LNCaP clone FGC (cell line): ENCODE measurements at regions not wholly inside any gene's neighbourhood (a gene's known extent, or its start where the extent isn't known, plus 50 kb on each side); places are given as distances from the start of the nearest gene placed in this dataset.
"Not testable (repeated sequence)": the region's sequence is repeated elsewhere in the genome, so short reads cannot be mapped to it uniquely, and the experiment has no call there.

ENCODE experiments used
- DNase-seq: peaks from one replicate; pipeline ENCODE4 v3.0.0-alpha.2; 2011; ENCODE audit warnings: low read depth
- H3K4me3 ChIP-seq: 2 replicates; pipeline ENCODE4 v1.5.1; 2011; ENCODE audit warnings: mild to moderate bottlenecking, low read depth, low read length, control low read depth
- CTCF ChIP-seq: IDR thresholded peaks from 2 replicates; pipeline ENCODE4 v1.5.1; 2012; ENCODE audit warnings: mild to moderate bottlenecking; ENCODE audit not compliant: control insufficient read depth, insufficient read depth; ENCODE audit errors: extremely low read depth

DNA sequence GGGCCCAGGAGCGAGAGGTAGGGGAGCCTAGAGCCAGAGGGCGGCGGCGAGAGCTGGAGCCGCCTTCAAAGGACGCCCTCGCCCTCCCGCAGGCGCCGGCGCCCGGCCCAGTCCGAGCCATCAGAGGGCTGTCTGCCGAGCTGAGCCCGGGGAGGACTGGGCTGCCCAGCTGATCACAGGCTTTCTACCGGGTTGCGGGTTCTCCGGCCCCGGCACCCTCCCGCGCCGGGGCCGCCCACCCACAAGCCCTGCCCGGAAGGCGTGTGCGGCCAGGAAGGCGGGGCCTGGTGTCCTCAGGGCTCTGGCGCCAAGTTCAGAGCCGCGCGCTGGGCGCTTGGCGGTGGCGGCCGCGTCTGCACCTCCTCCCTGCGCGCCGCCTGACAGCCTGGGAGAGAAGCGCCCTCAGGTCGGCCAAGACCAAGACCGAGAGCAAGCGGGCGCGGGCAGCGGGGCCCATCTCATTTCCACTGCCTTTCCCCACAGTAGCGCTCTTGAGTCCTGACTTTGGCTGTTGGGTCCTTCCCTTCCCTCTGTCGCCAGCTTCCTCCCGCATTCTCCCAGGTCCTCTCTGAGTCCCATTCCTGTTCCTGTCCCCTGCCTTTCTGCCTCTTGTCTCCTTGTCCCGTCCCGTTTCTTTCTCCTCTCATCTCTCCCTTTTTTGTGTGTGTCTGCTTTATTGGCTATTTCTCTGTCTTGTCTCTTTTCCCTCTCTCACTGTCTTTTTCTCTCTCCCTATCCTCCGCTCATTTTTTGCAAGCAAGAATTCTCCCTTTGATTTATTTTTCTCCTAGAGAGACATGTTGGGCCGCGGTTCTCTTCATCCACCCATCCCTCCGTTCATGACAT lies 60.6 kb upstream of the MSMB start:
- peak; percentile 21 for DNase-seq
- peak overlapping the region; percentile 52 for H3K4me3 ChIP-seq
- no peak for TF ChIP-seq CTCF

DNA sequence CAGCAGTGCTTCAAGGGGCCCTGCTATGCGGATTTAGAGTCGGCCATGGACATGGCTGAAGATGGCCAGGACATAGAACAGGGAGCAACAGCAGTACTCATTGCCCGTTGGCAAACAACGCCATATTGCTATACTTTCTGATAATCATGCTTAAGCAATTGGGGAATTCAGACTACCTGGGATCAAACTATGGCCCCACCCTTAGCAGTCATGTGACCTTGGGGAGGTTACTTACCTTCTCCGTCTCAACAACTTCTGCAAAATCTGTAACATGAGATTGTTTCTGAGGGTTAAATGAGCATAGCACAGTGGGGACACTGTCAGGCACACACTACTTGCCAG lies 62.1 kb upstream of the MSMB start:
- not testable (repeated sequence) for DNase-seq, H3K4me3 ChIP-seq

- DNase-seq, H3K4me3 ChIP-seq: not testable (repeated sequence)
Observed at GRCh38 chr10:46154271-46154670, 108.2 kb upstream of the MSMB start.

- H3K4me3 ChIP-seq, DNase-seq: not testable (repeated sequence)
Observed at GRCh38 chr10:46154683-46155082, 108.6 kb upstream of the MSMB start.

DNA sequence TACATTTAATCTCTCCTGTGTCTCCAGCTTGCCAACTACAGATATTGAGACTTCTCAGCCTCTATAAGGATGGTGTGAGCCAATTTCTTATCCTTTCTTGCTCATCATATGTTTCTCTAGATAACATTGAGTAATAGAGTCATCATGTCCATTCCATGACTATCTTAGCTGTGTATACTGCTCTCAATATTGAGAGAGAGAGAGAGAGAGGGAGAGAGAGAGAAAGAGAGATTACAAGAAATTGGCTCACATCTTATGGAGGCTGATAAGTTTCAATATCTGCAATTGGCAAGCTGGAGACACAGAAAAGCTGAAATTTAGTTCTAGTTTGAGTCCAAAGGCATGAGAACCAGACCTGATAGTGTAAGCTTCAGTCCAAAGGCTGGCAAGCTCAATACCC lies 110.8 kb upstream of the MSMB start:
- not testable (repeated sequence) for H3K4me3 ChIP-seq, DNase-seq

DNA sequence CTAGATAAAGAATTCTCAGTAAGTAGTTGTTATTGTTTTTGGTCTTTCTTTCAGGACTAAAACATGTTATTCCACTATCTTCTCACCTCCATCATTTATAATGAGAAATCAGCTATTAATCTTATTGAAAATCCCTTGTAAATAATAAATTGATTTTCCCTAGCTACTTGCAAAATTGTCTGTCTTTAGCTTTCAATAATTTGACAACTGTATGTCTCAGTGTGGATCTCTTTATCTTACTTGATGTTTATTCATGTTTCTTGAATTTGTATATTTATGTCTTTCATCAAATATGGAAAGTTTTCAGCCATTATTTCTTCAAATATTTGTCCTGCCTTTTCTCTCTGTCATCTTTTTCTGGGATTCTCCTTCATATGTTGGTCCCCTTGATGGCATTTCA lies 117.1 kb upstream of the ANTXRL start:
- no peak for TF ChIP-seq CTCF
- DNase-seq = no peak
- H3K4me3 ChIP-seq = no peak overlapping the region

- H3K4me3 ChIP-seq = no peak overlapping the region
- TF ChIP-seq CTCF = no peak
Observed at GRCh38 chr10:46170789-46171188, 116.0 kb upstream of the ANTXRL start.

DNA sequence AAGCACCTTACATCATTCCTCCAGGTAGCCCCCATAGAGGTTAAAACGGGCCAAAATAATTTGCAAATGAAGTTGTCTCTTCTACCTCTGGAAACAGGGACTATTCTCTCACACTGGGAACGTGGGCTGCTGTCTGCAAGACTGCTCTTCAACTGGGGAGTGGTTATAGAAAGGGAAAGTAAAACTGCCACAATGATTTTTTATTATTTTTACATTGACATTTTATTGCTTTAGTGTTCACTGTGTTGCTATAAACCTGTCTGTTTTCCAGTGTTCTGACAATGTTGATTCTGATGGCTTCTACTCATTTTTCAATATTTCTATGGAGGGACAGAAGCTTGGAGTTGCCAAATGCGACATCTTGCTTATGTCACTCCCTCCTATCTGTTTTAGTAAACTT lies 115.1 kb upstream of the ANTXRL start:
- DNase-seq = no peak
- no peak overlapping the region for H3K4me3 ChIP-seq
- no peak for TF ChIP-seq CTCF

More at GRCh38 chr10:46170789-46171188, 116.0 kb upstream of the ANTXRL start:
- no peak for DNase-seq

DNA sequence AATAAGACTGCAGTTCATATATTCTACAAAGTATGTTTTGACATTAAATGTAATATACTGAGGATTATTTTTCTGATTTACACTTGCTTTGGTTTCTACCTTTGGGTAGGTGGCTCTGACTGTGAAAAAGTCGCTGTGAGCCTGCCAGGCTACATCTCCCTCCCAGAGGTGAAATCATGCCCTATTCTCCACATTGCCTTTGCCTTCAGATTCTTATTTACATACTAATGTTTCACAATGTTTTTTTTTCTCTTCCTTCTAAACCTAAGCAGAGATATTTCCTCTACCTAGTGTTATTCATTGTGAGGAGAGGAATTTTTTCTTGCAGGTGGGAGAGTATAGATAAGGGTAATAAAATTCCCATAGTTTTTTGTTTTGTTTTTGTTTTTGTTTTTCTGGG lies 111.5 kb upstream of the ANTXRL start:
- TF ChIP-seq CTCF = no peak
- H3K4me3 ChIP-seq = no peak overlapping the region
- no peak for DNase-seq
